HepG2 (cell line): ENCODE measurements at regions not wholly inside any gene's neighbourhood (a gene's known extent, or its start where the extent isn't known, plus 50 kb on each side); places are given as distances from the start of the nearest gene placed in this dataset.

Source experiments
- ATAC-seq: fragments of 200-7000 bp; cut with Tn5 transposase; 3 replicates; pipeline ENCODE4 v1.9.1; 2020; ENCODE audit warnings: mild to moderate bottlenecking, moderate library complexity
- BruUV-seq: library from RNA; stranded (reverse); fragments of 400-500 nt; replicated peaks from 2 replicates; lab custom pipeline; 2021; lab: Mats Ljungman, UMichigan
- CTCF ChIA-PET: fragments of 300-600 bp; formaldehyde crosslinking; extraction: SDS; loops from one replicate; lab custom pipeline; 2021; ENCODE audit warnings: low total read pairs, inconsistent platforms, low intra/inter-chr PET ratio; lab: Yijun Ruan, JAX
- POLR2A ChIA-PET: fragments of 350-600 bp; sonication (Branson Sonifier 250); formaldehyde crosslinking; loops from one replicate; lab custom pipeline; 2020; ENCODE audit warnings: antibody characterized with exemption, inconsistent platforms; lab: Yijun Ruan, JAX
- DNase-seq: peaks from one replicate; pipeline ENCODE4 v3.0.0-alpha.2; 2015; ENCODE audit warnings: low spot score
- FAIRE-seq: peaks from 3 replicates; lab custom pipeline; 2011; peaks lifted over from hg19 to GRCh38; lab: Jason Lieb, UNC
- H2AFZ ChIP-seq: one replicate; pipeline ENCODE4 v1.6.1; 2011; ENCODE audit warnings: low read length, inconsistent platforms
- H3K27ac ChIP-seq: fragments of 300-600 bp; 3 replicates; pipeline ENCODE4 v1.8.0; 2011; ENCODE audit warnings: mixed run types, mild to moderate bottlenecking, mixed read lengths, low read length, inconsistent platforms; ENCODE audit not compliant: insufficient read depth; ENCODE audit errors: extremely low read length
- H3K27me3 ChIP-seq, 2 experiments: fragments of 200-600 bp in 1 of 2; 2 replicates in 1 of 2; 3 replicates in 1 of 2; pipeline versions ENCODE4 v1.6.0 to v1.8.0; 2011; ENCODE audit warnings: low read length in 2 of 2, mild to moderate bottlenecking in 2 of 2, moderate library complexity in 2 of 2, inconsistent platforms in 1 of 2; ENCODE audit not compliant: insufficient read depth in 2 of 2, control insufficient read depth in 1 of 2
- H3K36me3 ChIP-seq, 2 experiments: fragments of 200-600 bp in 1 of 2; replicated peaks in 1 of 2; 2 replicates in 1 of 2; 3 replicates in 1 of 2; pipeline versions ENCODE4 v1.5.1 to v1.8.0; 2011; ENCODE audit warnings: low read length in 2 of 2, inconsistent platforms in 1 of 2; ENCODE audit not compliant: insufficient read depth in 2 of 2, control insufficient read depth in 1 of 2
- H3K4me1 ChIP-seq: 2 replicates; pipeline ENCODE4 v1.5.1; 2012; ENCODE audit warnings: low read length, inconsistent platforms; ENCODE audit not compliant: insufficient read depth
- H3K4me2 ChIP-seq: 2 replicates; pipeline ENCODE4 v1.6.0; 2011; ENCODE audit warnings: low read depth, low read length, inconsistent platforms
- H3K4me3 ChIP-seq, 3 experiments: fragments of 200-600 bp in 1 of 3; sonication (generic), shearing (Covaris generic) in 1 of 3; replicated peaks in 1 of 3; 2 replicates each; pipeline ENCODE4 v1.5.1; 2011 to 2016; ENCODE audit warnings: low read length in 3 of 3, inconsistent platforms in 2 of 3, low read depth in 2 of 3, mild to moderate bottlenecking in 2 of 3, control low read depth in 1 of 3, mixed read lengths in 1 of 3; ENCODE audit not compliant: insufficient read depth in 1 of 3
- H3K79me2 ChIP-seq: one replicate; pipeline ENCODE4 v1.6.1; 2011; ENCODE audit warnings: low read length, inconsistent platforms; ENCODE audit not compliant: insufficient read depth
- H3K9ac ChIP-seq: 2 replicates; pipeline ENCODE4 v1.6.0; 2011; ENCODE audit warnings: mild to moderate bottlenecking, low read depth, low read length, inconsistent platforms; ENCODE audit not compliant: insufficient read depth
- H3K9me3 ChIP-seq: 2 replicates; pipeline ENCODE4 v1.5.1; 2012; ENCODE audit warnings: mild to moderate bottlenecking, low read length
- H4K20me1 ChIP-seq: 2 replicates; pipeline ENCODE4 v1.6.0; 2011; ENCODE audit warnings: inconsistent platforms, mild to moderate bottlenecking, low read length, moderate library complexity; ENCODE audit not compliant: insufficient read depth
- FOXO4 ChIP-seq: sonication (generic); formaldehyde crosslinking; conservative IDR thresholded peaks from 2 replicates; pipeline ENCODE4 v1.8.1; 2023; ENCODE audit warnings: missing genetic modification reagents
- NCOA5 ChIP-seq: sonication (generic); formaldehyde crosslinking; IDR thresholded peaks from 2 replicates; pipeline ENCODE4 v1.4.0; 2020; ENCODE audit warnings: missing genetic modification reagents
- PCBP2 ChIP-seq: fragments of 200-400 bp; formaldehyde crosslinking; optimal IDR thresholded peaks from 2 replicates; pipeline ENCODE3; 2018; ENCODE audit warnings: low read length, low read depth; ENCODE audit not compliant: poor library complexity, severe bottlenecking
- PRDM4 ChIP-seq: sonication (generic); formaldehyde crosslinking; IDR thresholded peaks from 2 replicates; pipeline ENCODE4 v1.9.0; 2021; ENCODE audit warnings: missing genetic modification reagents, borderline replicate concordance
- SRSF1 ChIP-seq: fragments of 200-400 bp; formaldehyde crosslinking; optimal IDR thresholded peaks from 2 replicates; pipeline ENCODE3; 2017; ENCODE audit warnings: mild to moderate bottlenecking, low read depth, low read length, moderate library complexity
- YEATS4 ChIP-seq: sonication (generic); formaldehyde crosslinking; IDR thresholded peaks from 2 replicates; pipeline ENCODE4 v1.4.0; 2020; ENCODE audit warnings: missing genetic modification reagents, borderline replicate concordance
- ZBTB10 ChIP-seq: sonication (generic); formaldehyde crosslinking; IDR thresholded peaks from 2 replicates; pipeline ENCODE4 v1.4.0; 2020; ENCODE audit warnings: missing genetic modification reagents, borderline replicate concordance
- ZNF17 ChIP-seq: sonication (generic); formaldehyde crosslinking; IDR thresholded peaks from 2 replicates; pipeline ENCODE4 v1.5.0; 2020; ENCODE audit warnings: mild to moderate bottlenecking, missing genetic modification reagents
- ZNF354B ChIP-seq: sonication (generic); formaldehyde crosslinking; IDR thresholded peaks from 2 replicates; pipeline ENCODE4 v1.8.0; 2022; ENCODE audit warnings: mild to moderate bottlenecking, missing genetic modification reagents
- whole genome bisulfite sequencing: methylation state at CpG from one replicate; pipeline ENCODE4 v1.1.6; 2017; ENCODE audit warnings: low lambda C conversion rate; 5-methylcytosine and 5-hydroxymethylcytosine counted together
- in situ Hi-C: cut with HindIII; loops from 2 replicates; pipeline ENCODE4 v1.10.0; 2017; ENCODE audit warnings: low pct_unique_long_range_greater_than_20kb; ENCODE audit not compliant: extremely low pct_ligation_motif_present
- intact Hi-C: fragments of 100-400 bp; cut with micrococcal nuclease; formaldehyde crosslinking; loops from one replicate; pipeline ENCODE4 v1.10.0; 2022; ENCODE audit not compliant: unreplicated experiment

- BruUV-seq = no TSS peak
- no peaks in the 10 kb centered on the region for H3K36me3 ChIP-seq
- no peaks in the 10 kb centered on the region; the same call in 1 of the 2 replicates for H3K9me3 ChIP-seq
- 2% methylated on average over 2 of the region's 2 CpGs for WGBS
- in situ Hi-C loops = no loop called here
- no peak overlapping the region for H3K9ac ChIP-seq
- no peak overlapping the region for H3K4me3 ChIP-seq
- ATAC-seq (no peak), DNase-seq (no peak), FAIRE-seq (no peak)
- H3K79me2 ChIP-seq = no peaks in the 10 kb centered on the region
- H4K20me1 ChIP-seq = no peaks in the 10 kb centered on the region
- no peaks in the 10 kb centered on the region for H3K27me3 ChIP-seq
- CTCF ChIA-PET = no interaction called here
- no peak overlapping the region for H2AFZ ChIP-seq
- intact Hi-C loops = no loop called here
- no peaks in the 10 kb centered on the region for H3K4me1 ChIP-seq
- H3K27ac ChIP-seq = no peak overlapping the region
- TF ChIP-seq ZBTB10 (CRISPR knock-in tag) (no peak), NCOA5 (no peak), YEATS4 (CRISPR knock-in tag) (no peak), SRSF1 (no peak), ZNF17 (no peak), PCBP2 (no peak), PRDM4 (CRISPR knock-in tag) (no peak), FOXO4 (CRISPR knock-in tag) (no peak), ZNF354B (CRISPR knock-in tag) (no peak)
- POLR2A ChIA-PET = no interaction called here
- H3K4me2 ChIP-seq = no peak overlapping the region
These were observed 368.6 kb downstream of the CHSY3 start for GRCh38 chr5:130272837-130273236.
